ENCODE measurements at regions not wholly inside any gene's neighbourhood (a gene's known extent, or its start where the extent isn't known, plus 50 kb on each side); places are given as distances from the start of the nearest gene placed in this dataset.

GRCh38 chr16:62475573-62475972 is 439.3 kb upstream of the CDH8 start:
- Histone ChIP-seq H3K9me3 (ENCODE audit: control insufficient read depth, low read length) (no peaks in the 10 kb centered on the region), H3K36me3 (ENCODE audit: control insufficient read depth, insufficient read depth, low read length) (no peaks in the 10 kb centered on the region), H3K27me3 (ENCODE audit: control insufficient read depth, insufficient read depth, low read length) (no peaks in the 10 kb centered on the region), H3K9ac (ENCODE audit: low read length) (no peak overlapping the region), H3K4me1 (ENCODE audit: control insufficient read depth, insufficient read depth, low read length) (no peaks in the 10 kb centered on the region), H3K4me3 (ENCODE audit: low read length) (no peak overlapping the region)

GRCh38 chr16:62462971-62463370 is 426.7 kb upstream of the CDH8 start:
- Histone ChIP-seq H3K27me3 (ENCODE audit: control insufficient read depth, insufficient read depth, low read length) (no peaks in the 10 kb centered on the region), H3K36me3 (ENCODE audit: control insufficient read depth, insufficient read depth, low read length) (no peaks in the 10 kb centered on the region), H3K9me3 (ENCODE audit: control insufficient read depth, low read length) (no peaks in the 10 kb centered on the region), H3K9ac (ENCODE audit: low read length) (no peak overlapping the region), H3K4me1 (ENCODE audit: control insufficient read depth, insufficient read depth, low read length) (no peaks in the 10 kb centered on the region), H3K4me3 (ENCODE audit: low read length) (no peak overlapping the region)

- Histone ChIP-seq H3K9ac (ENCODE audit: low read length) (no peak overlapping the region), H3K9me3 (ENCODE audit: control insufficient read depth, low read length) (no peaks in the 10 kb centered on the region), H3K4me3 (ENCODE audit: low read length) (no peak overlapping the region), H3K27me3 (ENCODE audit: control insufficient read depth, insufficient read depth, low read length) (no peaks in the 10 kb centered on the region), H3K36me3 (ENCODE audit: control insufficient read depth, insufficient read depth, low read length) (no peaks in the 10 kb centered on the region), H3K4me1 (ENCODE audit: control insufficient read depth, insufficient read depth, low read length) (no peaks in the 10 kb centered on the region)
Measured at GRCh38 chr16:62450291-62450690, 414.1 kb upstream of the CDH8 start.

GRCh38 chr16:62445909-62446308 is 409.7 kb upstream of the CDH8 start:
- Histone ChIP-seq H3K36me3 (ENCODE audit: control insufficient read depth, insufficient read depth, low read length) (no peaks in the 10 kb centered on the region), H3K27me3 (ENCODE audit: control insufficient read depth, insufficient read depth, low read length) (no peaks in the 10 kb centered on the region), H3K4me1 (ENCODE audit: control insufficient read depth, insufficient read depth, low read length) (no peaks in the 10 kb centered on the region), H3K9ac (ENCODE audit: low read length) (no peak overlapping the region), H3K4me3 (ENCODE audit: low read length) (no peak overlapping the region), H3K9me3 (ENCODE audit: control insufficient read depth, low read length) (no peaks in the 10 kb centered on the region)

- Histone ChIP-seq H3K4me3 (ENCODE audit: low read length) (no peak overlapping the region), H3K9ac (ENCODE audit: low read length) (no peak overlapping the region), H3K4me1 (ENCODE audit: control insufficient read depth, insufficient read depth, low read length) (no peaks in the 10 kb centered on the region), H3K27me3 (ENCODE audit: control insufficient read depth, insufficient read depth, low read length) (no peaks in the 10 kb centered on the region), H3K36me3 (ENCODE audit: control insufficient read depth, insufficient read depth, low read length) (no peaks in the 10 kb centered on the region), H3K9me3 (ENCODE audit: control insufficient read depth, low read length) (no peaks in the 10 kb centered on the region)
Measured at GRCh38 chr16:62424206-62424605, 388.0 kb upstream of the CDH8 start.

GRCh38 chr16:62408760-62409159 is 372.5 kb upstream of the CDH8 start:
- Histone ChIP-seq H3K27me3 (ENCODE audit: control insufficient read depth, insufficient read depth, low read length) (no peaks in the 10 kb centered on the region), H3K4me3 (ENCODE audit: low read length) (no peak overlapping the region), H3K9ac (ENCODE audit: low read length) (no peak overlapping the region), H3K36me3 (ENCODE audit: control insufficient read depth, insufficient read depth, low read length) (no peaks in the 10 kb centered on the region), H3K4me1 (ENCODE audit: control insufficient read depth, insufficient read depth, low read length) (no peaks in the 10 kb centered on the region), H3K9me3 (ENCODE audit: control insufficient read depth, low read length) (no peaks in the 10 kb centered on the region)

- H3K4me3 ChIP-seq (ENCODE audit: low read length): no peak overlapping the region
- no peaks in the 10 kb centered on the region for H3K36me3 ChIP-seq (ENCODE audit: control insufficient read depth, insufficient read depth, low read length)
- H3K27me3 ChIP-seq (ENCODE audit: control insufficient read depth, insufficient read depth, low read length): no peaks in the 10 kb centered on the region
- no peaks in the 10 kb centered on the region for H3K4me1 ChIP-seq (ENCODE audit: control insufficient read depth, insufficient read depth, low read length)
- H3K9ac ChIP-seq (ENCODE audit: low read length): no peak overlapping the region
- H3K9me3 ChIP-seq (ENCODE audit: control insufficient read depth, low read length): no peaks in the 10 kb centered on the region
Measured at GRCh38 chr16:62406387-62406786, 370.1 kb upstream of the CDH8 start.

- H3K4me1 ChIP-seq (ENCODE audit: control insufficient read depth, insufficient read depth, low read length): no peaks in the 10 kb centered on the region
Measured at GRCh38 chr16:62404842-62405611, 368.8 kb upstream of the CDH8 start.

GRCh38 chr16:62392698-62393097 is 356.5 kb upstream of the CDH8 start:
- H3K27me3 ChIP-seq (ENCODE audit: control insufficient read depth, insufficient read depth, low read length): no peaks in the 10 kb centered on the region

More at GRCh38 chr16:62404842-62405611, 368.8 kb upstream of the CDH8 start:
- Histone ChIP-seq H3K9ac (ENCODE audit: low read length) (no peak overlapping the region), H3K9me3 (ENCODE audit: control insufficient read depth, low read length) (no peaks in the 10 kb centered on the region), H3K4me3 (ENCODE audit: low read length) (no peak overlapping the region), H3K27me3 (ENCODE audit: control insufficient read depth, insufficient read depth, low read length) (no peaks in the 10 kb centered on the region), H3K36me3 (ENCODE audit: control insufficient read depth, insufficient read depth, low read length) (no peaks in the 10 kb centered on the region)

GRCh38 chr16:62391940-62392339 is 355.7 kb upstream of the CDH8 start:
- Histone ChIP-seq H3K27me3 (ENCODE audit: control insufficient read depth, insufficient read depth, low read length) (no peaks in the 10 kb centered on the region), H3K9ac (ENCODE audit: low read length) (no peak overlapping the region), H3K9me3 (ENCODE audit: control insufficient read depth, low read length) (no peaks in the 10 kb centered on the region), H3K4me1 (ENCODE audit: control insufficient read depth, insufficient read depth, low read length) (no peaks in the 10 kb centered on the region), H3K4me3 (ENCODE audit: low read length) (no peak overlapping the region), H3K36me3 (ENCODE audit: control insufficient read depth, insufficient read depth, low read length) (no peaks in the 10 kb centered on the region)

More at GRCh38 chr16:62392698-62393097, 356.5 kb upstream of the CDH8 start:
- H3K4me1 ChIP-seq (ENCODE audit: control insufficient read depth, insufficient read depth, low read length): no peaks in the 10 kb centered on the region
- H3K9ac ChIP-seq (ENCODE audit: low read length): no peak overlapping the region
- H3K9me3 ChIP-seq (ENCODE audit: control insufficient read depth, low read length): no peaks in the 10 kb centered on the region
- H3K36me3 ChIP-seq (ENCODE audit: control insufficient read depth, insufficient read depth, low read length): no peaks in the 10 kb centered on the region
- H3K4me3 ChIP-seq (ENCODE audit: low read length): no peak overlapping the region

- no peaks in the 10 kb centered on the region for H3K27me3 ChIP-seq (ENCODE audit: control insufficient read depth, insufficient read depth, low read length)
- H3K4me3 ChIP-seq (ENCODE audit: low read length): no peak overlapping the region
- no peaks in the 10 kb centered on the region for H3K36me3 ChIP-seq (ENCODE audit: control insufficient read depth, insufficient read depth, low read length)
- no peaks in the 10 kb centered on the region for H3K4me1 ChIP-seq (ENCODE audit: control insufficient read depth, insufficient read depth, low read length)
- H3K9me3 ChIP-seq (ENCODE audit: control insufficient read depth, low read length): no peaks in the 10 kb centered on the region
- no peak overlapping the region for H3K9ac ChIP-seq (ENCODE audit: low read length)
Measured at GRCh38 chr16:62391134-62391533, 354.9 kb upstream of the CDH8 start.

- Histone ChIP-seq H3K4me3 (ENCODE audit: low read length) (no peak overlapping the region), H3K9ac (ENCODE audit: low read length) (no peak overlapping the region), H3K36me3 (ENCODE audit: control insufficient read depth, insufficient read depth, low read length) (no peaks in the 10 kb centered on the region), H3K4me1 (ENCODE audit: control insufficient read depth, insufficient read depth, low read length) (no peaks in the 10 kb centered on the region), H3K9me3 (ENCODE audit: control insufficient read depth, low read length) (no peaks in the 10 kb centered on the region), H3K27me3 (ENCODE audit: control insufficient read depth, insufficient read depth, low read length) (no peaks in the 10 kb centered on the region)
Measured at GRCh38 chr16:62390214-62390613, 354.0 kb upstream of the CDH8 start.

GRCh38 chr16:62386411-62386810 is 350.2 kb upstream of the CDH8 start:
- no peak overlapping the region for H3K4me3 ChIP-seq (ENCODE audit: low read length)
- H3K4me1 ChIP-seq (ENCODE audit: control insufficient read depth, insufficient read depth, low read length): no peaks in the 10 kb centered on the region
- H3K36me3 ChIP-seq (ENCODE audit: control insufficient read depth, insufficient read depth, low read length): no peaks in the 10 kb centered on the region
- no peaks in the 10 kb centered on the region for H3K9me3 ChIP-seq (ENCODE audit: control insufficient read depth, low read length)
- H3K9ac ChIP-seq (ENCODE audit: low read length): no peak overlapping the region
- H3K27me3 ChIP-seq (ENCODE audit: control insufficient read depth, insufficient read depth, low read length): no peaks in the 10 kb centered on the region

Data from mucosa of stomach (tissue), 1 donor.